ENCODE measurements at regions not wholly inside any gene's neighbourhood (a gene's known extent, or its start where the extent isn't known, plus 50 kb on each side); places are given as distances from the start of the nearest gene placed in this dataset.

DNA sequence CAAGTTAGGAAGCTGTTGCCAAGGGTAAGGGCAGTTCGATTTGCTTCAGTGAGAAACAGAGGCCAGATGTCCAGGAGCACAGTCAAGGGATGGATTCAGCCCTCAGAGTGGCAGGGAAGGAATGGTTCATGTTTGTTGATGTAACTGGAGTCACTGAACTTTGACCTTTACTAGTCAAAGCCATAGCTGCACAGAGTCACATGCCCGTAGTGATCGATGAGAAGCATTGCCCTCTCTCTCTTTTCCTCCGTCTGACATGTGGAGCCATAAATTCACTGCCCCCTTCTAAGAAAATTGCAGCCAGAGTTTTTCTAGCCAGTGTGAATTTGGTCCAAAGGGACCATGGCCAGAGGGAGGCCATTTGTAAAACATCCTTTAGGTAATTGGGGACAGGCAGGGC is 124.1 kb upstream of the MTNR1B start:
- TF ChIP-seq CTCF (conservative IDR thresholded peaks at IDR 0.05; ENCODE audit: low read depth in 2 of 2) (no peak), REST (IDR thresholded peaks at IDR 0.05; ENCODE audit: unreplicated experiment) (no peak)

All from GM23338 (cell line).